GM18505 (cell line): ENCODE measurements at regions not wholly inside any gene's neighbourhood (a gene's known extent, or its start where the extent isn't known, plus 50 kb on each side); places are given as distances from the start of the nearest gene placed in this dataset.
"Not testable (repeated sequence)": the region's sequence is repeated elsewhere in the genome, so short reads cannot be mapped to it uniquely, and the experiment has no call there.

ENCODE experiments used
- ATAC-seq: cut with Tn5 transposase; IDR thresholded peaks from one replicate; pipeline ENCODE4 v1.9.1; 2021; ENCODE audit not compliant: unreplicated experiment
- POLR2A ChIP-seq: IDR thresholded peaks from 4 replicates; pipeline ENCODE4 v1.6.1; 2011; ENCODE audit warnings: borderline replicate concordance; ENCODE audit not compliant: insufficient read depth, insufficient read length; ENCODE audit errors: extremely low read depth

GRCh38 chr10:3933733-3934132 lies 148.7 kb upstream of the KLF6 start:
- TF ChIP-seq POLR2A, result no peak
- ATAC-seq, result no peak

GRCh38 chr10:3932597-3933375 lies 147.8 kb upstream of the KLF6 start:
- no peak for TF ChIP-seq POLR2A
- no peak for ATAC-seq

- no peak for ATAC-seq
- no peak for TF ChIP-seq POLR2A
Observed at GRCh38 chr10:3931901-3932300, 146.9 kb upstream of the KLF6 start.

DNA sequence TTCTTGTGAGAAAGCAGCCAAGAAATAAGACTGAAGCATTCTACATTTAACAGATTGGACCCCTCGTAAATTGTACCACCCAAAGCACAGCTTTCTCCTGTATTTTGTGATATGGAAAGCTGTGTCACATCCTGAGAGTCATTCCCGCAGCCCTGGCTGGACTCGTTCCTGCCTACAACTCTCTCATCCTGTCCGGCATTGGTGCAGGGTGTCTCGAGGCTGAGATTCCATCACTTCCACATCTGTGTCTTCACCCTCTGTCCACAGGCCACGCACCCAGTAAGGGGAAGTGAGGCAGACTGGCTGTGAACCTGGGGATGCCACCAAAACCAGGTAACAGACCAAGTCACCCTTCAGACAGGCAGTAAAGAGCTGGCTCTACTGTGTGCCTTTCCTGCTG lies 146.2 kb upstream of the KLF6 start:
- ATAC-seq, result no peak
- no peak for TF ChIP-seq POLR2A

DNA sequence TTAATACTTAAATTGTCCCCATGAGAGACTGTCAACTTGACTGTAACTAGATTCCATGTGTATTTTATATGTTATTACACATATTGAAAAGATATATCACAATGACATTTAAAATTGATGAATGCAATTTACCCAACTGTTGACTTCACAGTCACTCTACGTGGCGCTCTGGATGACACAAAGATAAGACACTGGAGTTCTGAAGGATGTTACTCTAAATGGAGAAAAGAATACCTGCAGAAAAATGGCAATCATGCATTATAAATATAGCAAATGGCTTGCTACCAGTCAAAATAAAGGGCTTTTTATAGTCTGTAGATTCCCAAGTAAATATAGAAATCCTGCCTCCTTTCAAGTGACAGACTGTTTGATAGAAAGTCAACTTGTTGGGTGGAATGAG lies 143.6 kb upstream of the KLF6 start:
- no peak for TF ChIP-seq POLR2A
- ATAC-seq, result no peak

DNA sequence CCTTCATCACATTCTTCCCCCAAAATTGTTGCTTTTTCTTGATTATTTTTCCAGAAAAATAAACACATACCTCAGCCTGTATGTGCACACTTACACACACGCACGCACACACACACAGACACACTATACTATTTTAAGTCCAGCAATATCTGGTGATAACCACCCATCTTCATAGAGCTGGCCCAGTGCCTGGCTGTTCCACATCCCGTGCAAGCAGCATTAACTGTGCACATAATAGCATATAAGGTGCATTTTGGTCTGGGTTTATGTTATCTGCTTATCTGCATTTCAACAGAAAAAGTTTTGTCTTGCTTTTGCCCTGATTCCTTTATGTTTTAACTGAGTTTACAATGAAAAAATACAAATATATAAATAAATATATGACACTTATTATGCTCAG lies 143.1 kb upstream of the KLF6 start:
- ATAC-seq, result no peak

GRCh38 chr10:3926675-3927525 lies 141.9 kb upstream of the KLF6 start:
- no peak for ATAC-seq
- no peak for TF ChIP-seq POLR2A

More for the DNA sequence above, 143.1 kb upstream of the KLF6 start:
- no peak for TF ChIP-seq POLR2A

- no peak for ATAC-seq
- no peak for TF ChIP-seq POLR2A
Observed at GRCh38 chr10:3926258-3926657, 141.2 kb upstream of the KLF6 start.

GRCh38 chr10:3925184-3925583 lies 140.2 kb upstream of the KLF6 start:
- no peak for TF ChIP-seq POLR2A
- no peak for ATAC-seq

DNA sequence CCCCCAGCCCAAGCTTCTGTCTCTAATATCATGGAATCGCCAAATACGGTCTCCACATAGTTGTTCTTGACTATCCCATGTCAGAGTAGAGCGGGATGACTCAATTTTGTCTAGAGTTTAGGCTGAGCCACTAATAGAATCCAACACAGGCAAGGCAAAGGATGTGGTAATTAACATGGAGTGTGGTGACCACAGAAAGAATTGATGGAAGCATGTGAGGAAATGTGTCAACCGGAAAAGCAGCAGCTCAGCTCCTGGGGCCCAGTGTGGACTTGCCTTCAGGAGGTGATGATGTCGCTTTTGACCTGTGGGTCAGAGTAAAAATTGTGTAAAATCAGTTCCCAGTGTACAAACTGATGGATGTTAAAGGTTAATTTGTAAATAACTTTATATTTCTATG lies 139.3 kb upstream of the KLF6 start:
- TF ChIP-seq POLR2A, result no peak
- ATAC-seq, result no peak

GRCh38 chr10:3923033-3923432 lies 138.0 kb upstream of the KLF6 start:
- no peak for ATAC-seq
- no peak for TF ChIP-seq POLR2A

GRCh38 chr10:3919709-3920308 lies 134.8 kb upstream of the KLF6 start:
- ATAC-seq, result no peak
- TF ChIP-seq POLR2A, result no peak

GRCh38 chr10:3917392-3917791 lies 132.4 kb upstream of the KLF6 start:
- ATAC-seq, result not testable (repeated sequence)

- no peak for TF ChIP-seq POLR2A
- ATAC-seq, result no peak
Observed at GRCh38 chr10:3914733-3915132, 129.7 kb upstream of the KLF6 start.
